Epithelial cell of prostate (primary cell): ENCODE measurements at regions not wholly inside any gene's neighbourhood (a gene's known extent, or its start where the extent isn't known, plus 50 kb on each side); places are given as distances from the start of the nearest gene placed in this dataset.
A peak's percentile ranks its signal among the peaks of the same experiment; 100 is the strongest.

Source experiments
- DNase-seq: peaks from one replicate; pipeline ENCODE4 v3.0.0-alpha.2; 2011; ENCODE audit warnings: low read depth, low spot score
- H3K27ac ChIP-seq: fragments of 450-650 bp; 2 replicates; pipeline ENCODE4 v1.5.1; 2017; ENCODE audit warnings: mild to moderate bottlenecking

GRCh38 chr13:72462726-72463125 is 264.7 kb downstream of the MZT1 start:
- DNase-seq: no peak
- H3K27ac ChIP-seq: no peak overlapping the region

- no peak for DNase-seq
- H3K27ac ChIP-seq: no peak overlapping the region
Measured at GRCh38 chr13:72462166-72462565, 265.3 kb downstream of the MZT1 start.

GRCh38 chr13:72458701-72459100 is 268.7 kb downstream of the MZT1 start:
- no peak overlapping the region for H3K27ac ChIP-seq
- DNase-seq: peak; percentile 6

- H3K27ac ChIP-seq: no peak overlapping the region
- no peak for DNase-seq
Measured at GRCh38 chr13:72457151-72457550, 270.3 kb downstream of the MZT1 start.

GRCh38 chr13:72456486-72456885 is 270.9 kb downstream of the MZT1 start:
- no peak for DNase-seq

GRCh38 chr13:72453161-72453560 is 274.3 kb downstream of the MZT1 start:
- DNase-seq: no peak
- no peak overlapping the region for H3K27ac ChIP-seq

More at GRCh38 chr13:72456486-72456885, 270.9 kb downstream of the MZT1 start:
- H3K27ac ChIP-seq: no peak overlapping the region

- no peak overlapping the region for H3K27ac ChIP-seq
- DNase-seq: no peak
Measured at GRCh38 chr13:72448082-72448481, 279.3 kb downstream of the MZT1 start.

- no peak overlapping the region for H3K27ac ChIP-seq
- no peak for DNase-seq
Measured at GRCh38 chr13:72444999-72445398, 282.4 kb downstream of the MZT1 start.

- H3K27ac ChIP-seq: peak overlapping the region; percentile 45
- DNase-seq: peak; percentile 36
Measured at GRCh38 chr13:72437458-72437857, 290.0 kb downstream of the MZT1 start.

GRCh38 chr13:72435251-72435650 is 292.2 kb downstream of the MZT1 start:
- DNase-seq: no peak
- no peak overlapping the region for H3K27ac ChIP-seq

- no peak overlapping the region for H3K27ac ChIP-seq
- no peak for DNase-seq
Measured at GRCh38 chr13:72431981-72432682, 295.3 kb downstream of the MZT1 start.

GRCh38 chr13:72430923-72431322 is 296.5 kb downstream of the MZT1 start:
- no peak for DNase-seq
- H3K27ac ChIP-seq: no peak overlapping the region

GRCh38 chr13:72427757-72428528 is 299.5 kb downstream of the MZT1 start:
- DNase-seq: no peak
- no peak overlapping the region for H3K27ac ChIP-seq

- DNase-seq: no peak
- no peak overlapping the region for H3K27ac ChIP-seq
Measured at GRCh38 chr13:72424059-72424458, 303.4 kb downstream of the MZT1 start.

- no peak for DNase-seq
- no peak overlapping the region for H3K27ac ChIP-seq
Measured at GRCh38 chr13:72415817-72416216, 311.6 kb downstream of the MZT1 start.

- DNase-seq: no peak
- H3K27ac ChIP-seq: no peak overlapping the region
Measured at GRCh38 chr13:72412481-72412880, 314.9 kb downstream of the MZT1 start.

- H3K27ac ChIP-seq: no peak overlapping the region
- DNase-seq: no peak
Measured at GRCh38 chr13:72405441-72405840, 322.0 kb downstream of the MZT1 start.

- no peak for DNase-seq
- no peak overlapping the region for H3K27ac ChIP-seq
Measured at GRCh38 chr13:72403396-72404010, 323.9 kb downstream of the MZT1 start.

- H3K27ac ChIP-seq: no peak overlapping the region
- DNase-seq: no peak
Measured at GRCh38 chr13:72400856-72401255, 326.6 kb downstream of the MZT1 start.

- DNase-seq: no peak
- H3K27ac ChIP-seq: no peak overlapping the region
Measured at GRCh38 chr13:72399351-72399750, 328.1 kb downstream of the MZT1 start.

GRCh38 chr13:72397265-72397664 is 330.2 kb downstream of the MZT1 start:
- no peak for DNase-seq
- no peak overlapping the region for H3K27ac ChIP-seq
